COLO668 (cell line): ENCODE measurements at regions not wholly inside any gene's neighbourhood (a gene's known extent, or its start where the extent isn't known, plus 50 kb on each side); places are given as distances from the start of the nearest gene placed in this dataset.

Experiments
- DNase-seq: peaks from one replicate; lab custom pipeline; 2025; ENCODE audit not compliant: unreplicated experiment; lab: John Stamatoyannopoulos, UW

GRCh38 chr9:663541-663940 is 178.0 kb upstream of the DMRT1 start:
- no peak for DNase-seq

DNA sequence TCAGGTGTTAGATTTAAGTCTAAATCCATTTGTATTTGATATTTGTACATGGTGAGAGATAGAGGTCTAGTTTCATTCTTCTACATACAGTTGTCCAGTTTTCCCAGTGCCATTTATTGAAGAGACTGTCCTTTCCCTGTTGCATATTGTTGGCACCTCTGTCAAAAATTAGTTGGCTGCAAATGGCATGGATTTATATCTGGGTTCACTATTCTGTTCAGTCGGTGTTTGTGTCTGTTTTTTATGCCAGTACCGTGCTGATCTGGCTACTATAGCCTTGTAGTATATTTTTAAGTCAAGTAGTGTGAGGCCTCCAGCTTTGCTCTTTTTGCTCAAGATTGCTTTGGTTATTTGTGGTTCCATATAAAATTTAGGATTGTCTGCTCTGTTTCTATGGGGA is 176.2 kb upstream of the DMRT1 start:
- DNase-seq, result no peak

GRCh38 chr9:671997-672396 is 169.5 kb upstream of the DMRT1 start:
- no peak for DNase-seq

DNA sequence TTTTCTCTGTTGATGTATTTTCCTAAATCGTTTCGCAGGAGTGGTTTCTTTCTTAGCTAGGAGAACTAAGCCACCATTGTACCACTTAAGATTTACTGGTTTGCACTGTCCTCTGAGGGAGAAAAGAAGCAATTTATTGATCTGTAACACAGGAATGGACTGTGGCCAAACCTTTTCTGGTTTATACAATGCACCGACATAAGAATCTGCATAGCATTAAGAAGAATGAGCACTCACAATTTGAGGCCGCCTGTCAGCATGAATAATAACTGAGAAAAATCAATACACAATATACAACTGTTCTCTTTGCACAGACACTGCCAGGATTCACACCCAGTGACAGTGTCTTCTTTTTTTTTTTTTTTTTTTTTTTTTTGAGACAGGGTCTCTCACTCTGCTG is 168.6 kb upstream of the DMRT1 start:
- DNase-seq, result no peak

DNA sequence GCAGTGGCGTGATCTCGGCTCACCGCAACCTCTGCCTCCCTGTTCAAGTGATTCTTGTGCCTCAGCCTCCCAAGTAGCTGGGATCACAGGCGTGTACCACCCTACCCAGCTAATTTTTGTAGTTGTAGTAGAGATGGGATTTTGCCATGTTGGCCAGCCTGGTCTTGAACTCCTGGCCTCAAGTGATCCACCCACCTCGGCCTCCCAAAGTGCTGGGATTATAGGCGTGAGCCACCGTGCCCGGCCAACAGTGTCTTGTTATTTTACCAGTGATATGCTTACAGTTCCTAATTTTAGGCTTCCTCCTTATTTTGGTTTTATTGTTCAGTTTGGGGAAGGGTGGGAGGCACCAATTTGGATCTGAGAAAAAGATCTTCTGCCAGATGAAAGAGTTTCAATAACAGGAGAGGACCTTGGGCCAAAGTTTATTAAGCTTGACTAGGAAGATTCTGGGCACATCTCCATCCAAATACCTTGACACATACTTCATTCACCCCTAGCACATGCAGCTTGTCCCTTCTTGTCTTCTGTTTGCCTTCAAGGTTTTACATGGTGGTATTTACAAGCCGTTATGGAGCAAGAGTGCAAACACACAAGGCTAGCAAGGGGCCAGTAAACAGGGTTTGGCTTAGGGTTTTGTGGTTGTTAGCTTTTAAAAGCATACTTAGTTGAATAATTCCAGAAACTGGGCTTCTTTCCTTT is 168.1 kb upstream of the DMRT1 start:
- no peak for DNase-seq

- DNase-seq, result no peak
Observed at GRCh38 chr9:673966-674526, 167.5 kb upstream of the DMRT1 start.

- no peak for DNase-seq
Observed at GRCh38 chr9:675697-676370, 165.7 kb upstream of the DMRT1 start.

- DNase-seq, result peak; percentile 23
Observed at GRCh38 chr9:676780-677438, 164.6 kb upstream of the DMRT1 start.

- DNase-seq, result no peak
Observed at GRCh38 chr9:677461-678097, 163.9 kb upstream of the DMRT1 start.

- no peak for DNase-seq
Observed at GRCh38 chr9:678897-679296, 162.6 kb upstream of the DMRT1 start.

GRCh38 chr9:679462-679861 is 162.0 kb upstream of the DMRT1 start:
- no peak for DNase-seq

DNA sequence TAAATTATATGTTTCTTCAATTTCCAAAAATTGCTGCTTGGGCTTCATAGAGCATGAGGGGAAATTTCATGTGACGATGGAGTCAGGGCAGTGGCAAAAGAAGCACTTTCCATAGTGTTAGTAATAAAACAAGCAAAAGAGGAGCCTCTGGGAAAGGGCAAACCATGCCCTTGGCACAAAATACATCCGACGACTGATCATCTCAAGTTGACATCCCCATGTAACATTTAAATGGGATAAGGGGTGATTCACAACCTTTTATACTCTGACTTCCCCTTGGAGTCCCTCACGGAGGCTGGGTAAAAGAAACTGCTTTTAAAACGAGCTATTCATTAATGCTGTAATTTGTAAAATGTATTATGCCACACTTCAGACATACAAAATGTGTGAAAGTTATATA is 161.4 kb upstream of the DMRT1 start:
- DNase-seq, result no peak

GRCh38 chr9:682633-683508 is 158.6 kb upstream of the DMRT1 start:
- peak; percentile 35 for DNase-seq

DNA sequence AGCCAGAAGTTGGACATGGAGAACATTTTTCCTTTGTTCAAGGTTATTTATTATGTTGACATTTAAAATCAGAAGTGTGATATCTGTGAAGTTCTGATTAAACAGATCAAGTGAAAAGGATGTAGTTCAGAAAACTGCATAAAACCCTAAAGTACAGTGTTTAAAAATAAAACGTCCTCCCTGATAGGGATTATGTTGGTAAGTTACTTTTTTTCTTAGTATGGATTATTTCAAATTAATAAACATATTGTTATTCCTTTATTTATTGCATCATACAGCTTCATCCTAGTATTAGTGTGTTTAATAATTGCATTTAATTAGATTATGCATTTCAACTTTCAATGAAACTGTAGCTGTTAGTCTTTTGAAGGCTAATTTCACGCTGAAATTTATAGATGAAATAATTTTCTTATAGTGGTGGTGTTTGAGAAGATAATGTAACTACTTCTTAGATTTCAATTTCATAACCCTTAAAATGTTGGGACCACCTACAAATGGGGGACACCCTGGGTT is 157.9 kb upstream of the DMRT1 start:
- DNase-seq, result no peak

DNA sequence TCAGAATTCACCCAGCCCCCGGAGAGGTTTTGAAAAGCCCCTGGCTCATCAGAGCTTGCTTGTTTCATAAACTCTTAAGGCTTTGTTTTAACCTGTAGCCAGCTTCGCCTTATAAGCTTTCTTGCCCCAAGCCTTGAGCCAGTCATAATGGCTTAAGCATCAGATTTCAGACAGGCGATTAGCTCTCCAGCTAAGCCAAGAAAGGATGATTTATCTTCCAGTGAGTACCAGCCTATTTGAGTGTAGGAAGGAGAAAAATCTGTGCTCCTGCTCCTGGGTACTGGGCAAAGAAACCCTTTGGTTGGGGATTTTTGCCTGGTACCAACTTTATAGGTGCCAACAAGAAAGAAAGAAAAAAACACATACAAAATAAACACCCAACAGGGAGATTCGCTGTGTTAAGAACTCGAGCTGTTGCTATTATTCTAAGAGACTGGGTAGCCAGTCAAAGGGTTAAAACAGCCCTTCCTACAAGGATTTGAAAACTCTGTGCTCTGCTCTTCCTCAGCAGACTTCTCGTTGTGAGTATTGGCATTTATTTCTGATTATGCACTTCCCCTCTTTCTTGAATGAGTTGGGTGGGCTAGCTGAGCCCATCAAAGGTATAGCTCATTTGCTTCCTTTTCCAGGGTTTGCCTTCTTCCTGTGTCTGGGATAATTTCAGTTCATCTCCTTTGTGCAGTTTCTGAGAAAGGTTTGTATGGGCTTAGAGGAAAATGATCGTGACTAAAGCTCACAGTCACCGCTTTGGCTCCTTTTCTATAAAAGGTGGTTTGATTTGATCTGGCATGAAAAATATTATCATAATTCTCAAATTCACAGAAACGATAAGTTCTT is 157.2 kb upstream of the DMRT1 start:
- DNase-seq, result no peak

DNA sequence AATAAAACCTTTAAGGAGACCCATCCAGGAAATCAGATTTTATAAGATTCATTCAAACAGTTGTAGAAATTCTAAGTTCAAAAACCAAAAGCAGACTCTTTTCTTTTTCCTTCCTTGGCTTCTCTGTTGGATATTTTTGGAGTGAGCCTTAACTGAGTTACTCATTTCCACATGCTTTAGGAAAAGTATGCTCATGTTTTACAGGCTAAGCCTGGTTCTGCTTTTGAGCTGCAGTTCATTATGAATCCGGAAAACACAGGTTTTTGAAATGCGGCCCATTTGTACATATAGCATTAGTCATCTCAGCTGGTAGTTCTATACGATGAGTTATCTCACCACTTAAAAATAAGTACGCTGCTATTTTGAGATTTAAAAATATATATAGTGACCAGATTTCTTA is 156.6 kb upstream of the DMRT1 start:
- DNase-seq, result no peak

- DNase-seq, result no peak
Observed at GRCh38 chr9:686321-686813, 155.1 kb upstream of the DMRT1 start.

DNA sequence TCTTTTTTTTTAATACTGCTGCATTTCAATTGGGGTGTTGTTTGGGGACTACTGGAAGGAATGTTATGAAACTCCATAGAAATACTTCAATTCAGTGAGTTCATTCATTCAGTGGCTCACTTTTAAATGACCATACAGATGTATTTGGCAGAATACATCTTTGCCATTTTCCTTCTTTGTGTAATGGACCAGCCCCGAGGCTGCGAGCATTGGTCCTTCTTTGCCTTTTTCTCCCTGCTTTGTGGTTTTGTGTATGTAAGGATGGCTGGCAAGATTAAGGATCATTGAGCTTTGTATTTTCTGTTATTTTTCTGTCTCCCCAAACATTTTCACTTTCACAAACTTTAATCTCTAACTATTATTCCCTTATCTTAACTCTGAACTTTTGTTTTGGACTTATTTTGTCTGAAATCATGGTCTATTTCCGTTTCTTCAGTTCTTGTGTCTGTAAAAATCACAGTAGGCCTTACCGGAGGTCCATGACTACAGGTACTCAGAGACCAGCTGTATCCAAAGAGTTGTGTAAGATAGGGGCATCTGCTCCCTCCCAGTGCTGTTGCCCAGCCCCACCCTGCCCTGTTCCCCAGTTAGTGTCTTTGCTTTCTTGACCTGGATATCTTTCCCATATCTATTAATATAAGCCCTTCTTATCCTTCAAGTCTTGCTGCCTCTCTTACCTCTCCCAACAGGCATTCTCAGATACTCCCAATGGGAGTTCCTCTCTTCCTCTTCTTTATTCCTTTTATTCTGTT is 154.3 kb upstream of the DMRT1 start:
- no peak for DNase-seq

DNA sequence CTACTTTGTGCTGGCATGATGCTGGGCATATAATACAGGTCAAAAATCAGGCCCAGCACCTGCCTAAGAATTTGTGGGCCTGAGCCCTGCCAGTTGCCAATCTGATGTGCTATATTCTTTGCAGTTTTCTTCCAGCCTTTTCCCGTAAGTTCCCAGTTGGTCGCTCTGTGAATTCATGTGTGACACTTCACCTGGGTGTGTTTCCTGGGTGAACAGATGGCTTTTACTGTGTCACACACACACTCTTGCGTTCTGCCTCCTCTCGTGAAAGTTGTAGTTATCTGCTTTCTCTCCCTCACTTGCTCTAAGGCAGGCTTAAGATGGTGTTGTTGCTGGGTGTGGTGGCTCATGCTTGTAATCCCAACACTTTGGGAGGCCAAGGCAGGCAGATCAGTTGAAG is 153.5 kb upstream of the DMRT1 start:
- DNase-seq, result no peak
